GM23338 (cell line): ENCODE measurements at regions not wholly inside any gene's neighbourhood (a gene's known extent, or its start where the extent isn't known, plus 50 kb on each side); places are given as distances from the start of the nearest gene placed in this dataset.
A peak's percentile ranks its signal among the peaks of the same experiment; 100 is the strongest.

Experiments
- ATAC-seq: fragments of 200-7000 bp; cut with Tn5 transposase; 3 replicates; pipeline ENCODE4 v1.9.1; 2020
- DNase-seq: peaks from one replicate; pipeline ENCODE4 v3.0.0-alpha.2; 2015; ENCODE audit warnings: low spot score
- H2AFZ ChIP-seq: fragments of 200-600 bp; sonication (generic); 2 replicates; pipeline ENCODE4 v1.8.0; 2016; ENCODE audit warnings: antibody characterized with exemption, mild to moderate bottlenecking, moderate library complexity
- H3F3A ChIP-seq: fragments of 200-600 bp; sonication (generic); replicated peaks from 2 replicates; pipeline ENCODE4 v1.8.0; 2017; ENCODE audit warnings: antibody characterized with exemption, mixed run types, low read depth
- H3K27ac ChIP-seq: fragments of 200-600 bp; sonication (generic); 2 replicates; pipeline ENCODE4 v1.6.1; 2016; ENCODE audit warnings: low read depth
- H3K27me3 ChIP-seq: fragments of 200-600 bp; sonication (generic); 2 replicates; pipeline ENCODE4 v1.8.0; 2016; ENCODE audit warnings: mild to moderate bottlenecking, mixed run types, moderate library complexity; ENCODE audit not compliant: insufficient read depth
- H3K36me3 ChIP-seq: fragments of 200-600 bp; sonication (generic); 2 replicates; pipeline ENCODE4 v1.8.0; 2016; ENCODE audit warnings: mild to moderate bottlenecking; ENCODE audit not compliant: insufficient read depth
- H3K4me1 ChIP-seq: fragments of 200-600 bp; sonication (generic); 2 replicates; pipeline ENCODE4 v1.8.0; 2016; ENCODE audit warnings: mild to moderate bottlenecking, moderate library complexity; ENCODE audit not compliant: insufficient read depth
- H3K4me2 ChIP-seq: fragments of 200-600 bp; sonication (generic); 2 replicates; pipeline ENCODE4 v1.7.1; 2017; ENCODE audit warnings: mixed run types
- H3K4me3 ChIP-seq: fragments of 200-600 bp; sonication (generic); 2 replicates; pipeline ENCODE4 v1.6.1; 2016; ENCODE audit warnings: mixed run types
- H3K79me2 ChIP-seq: fragments of 200-600 bp; sonication (generic); replicated peaks from 2 replicates; pipeline ENCODE4 v1.8.0; 2017; ENCODE audit warnings: mild to moderate bottlenecking; ENCODE audit not compliant: insufficient read depth
- H3K9me2 ChIP-seq: fragments of 200-600 bp; sonication (generic); 2 replicates; pipeline ENCODE4 v1.8.0; 2017; ENCODE audit not compliant: insufficient read depth
- H4K20me1 ChIP-seq: fragments of 200-600 bp; sonication (generic); replicated peaks from 2 replicates; pipeline ENCODE4 v1.8.0; 2017; ENCODE audit warnings: mild to moderate bottlenecking; ENCODE audit not compliant: insufficient read depth
- H3K27ac Mint-ChIP-seq: 2 replicates; pipeline ENCODE4 v1.8.0; 2020; ENCODE audit warnings: inconsistent platforms, mild to moderate bottlenecking, moderate library complexity, mixed read lengths
- H3K27me3 Mint-ChIP-seq: 3 replicates; pipeline ENCODE4 v1.8.0; 2022; ENCODE audit warnings: low read depth, mild to moderate bottlenecking, moderate library complexity, mixed read lengths, inconsistent platforms; ENCODE audit not compliant: insufficient read depth, poor library complexity
- H3K36me3 Mint-ChIP-seq: 3 replicates; pipeline ENCODE4 v1.8.0; 2021; ENCODE audit warnings: low read depth, mild to moderate bottlenecking, inconsistent platforms, moderate library complexity, mixed read lengths
- H3K4me1 Mint-ChIP-seq: 3 replicates; pipeline ENCODE4 v1.8.0; 2020; ENCODE audit warnings: mild to moderate bottlenecking, inconsistent platforms, mixed read lengths
- H3K4me3 Mint-ChIP-seq: 3 replicates; pipeline ENCODE4 v1.8.0; 2021; ENCODE audit warnings: moderate library complexity, mild to moderate bottlenecking, inconsistent platforms, mixed read lengths
- H3K9me3 Mint-ChIP-seq: 3 replicates; pipeline ENCODE4 v1.8.0; 2020; ENCODE audit warnings: moderate library complexity, mild to moderate bottlenecking, inconsistent platforms, mixed read lengths
- CREB1 ChIP-seq: fragments of 250-450 bp; sonication (Bioruptor Pico); IDR thresholded peaks from 2 replicates; pipeline ENCODE4 v1.5.0; 2020; ENCODE audit warnings: low read depth, mild to moderate bottlenecking, moderate library complexity
- EZH2 ChIP-seq: fragments of 200-600 bp; sonication (generic); IDR thresholded peaks from one replicate; pipeline ENCODE4 v1.8.0; 2017; ENCODE audit warnings: antibody characterized with exemption, mild to moderate bottlenecking, low read depth; ENCODE audit not compliant: unreplicated experiment
- EZH2phosphoT487 ChIP-seq: fragments of 200-600 bp; sonication (generic); IDR thresholded peaks from one replicate; pipeline ENCODE4 v1.8.1; 2018; ENCODE audit warnings: antibody characterized with exemption; ENCODE audit not compliant: unreplicated experiment
- JUNB ChIP-seq: IDR thresholded peaks from one replicate; pipeline ENCODE4 v1.6.1; 2016; ENCODE audit warnings: antibody characterized with exemption; ENCODE audit not compliant: unreplicated experiment
- POLR2AphosphoS5 ChIP-seq: IDR thresholded peaks from 2 replicates; pipeline ENCODE4 v1.6.1; 2016; ENCODE audit warnings: antibody characterized with exemption, low read depth
- ZNF114 ChIP-seq: fragments of 250-450 bp; sonication (Bioruptor Pico); IDR thresholded peaks from 2 replicates; pipeline ENCODE4 v1.5.0; 2020; ENCODE audit warnings: mild to moderate bottlenecking, moderate library complexity
- TF ChIP-seq, protein P1 (sequence below): fragments of 250-450 bp; sonication (Bioruptor Pico); IDR thresholded peaks from 2 replicates; pipeline ENCODE4 v1.5.0; 2020; ENCODE audit warnings: mild to moderate bottlenecking, moderate library complexity
- TF ChIP-seq, protein P2 (sequence below): IDR thresholded peaks from 2 replicates; pipeline ENCODE4 v1.6.1; 2016; ENCODE audit warnings: antibody characterized with exemption
- TF ChIP-seq, protein P3 (sequence below), 2 experiments: fragments of 200-600 bp in 1 of 2; sonication (generic) in 1 of 2; conservative IDR thresholded peaks; 2 replicates each; pipeline versions ENCODE4 v1.5.1 to v1.6.1; 2016 to 2017; ENCODE audit warnings: antibody characterized with exemption in 2 of 2, low read depth in 2 of 2, mild to moderate bottlenecking in 2 of 2, moderate library complexity in 1 of 2

DNA sequence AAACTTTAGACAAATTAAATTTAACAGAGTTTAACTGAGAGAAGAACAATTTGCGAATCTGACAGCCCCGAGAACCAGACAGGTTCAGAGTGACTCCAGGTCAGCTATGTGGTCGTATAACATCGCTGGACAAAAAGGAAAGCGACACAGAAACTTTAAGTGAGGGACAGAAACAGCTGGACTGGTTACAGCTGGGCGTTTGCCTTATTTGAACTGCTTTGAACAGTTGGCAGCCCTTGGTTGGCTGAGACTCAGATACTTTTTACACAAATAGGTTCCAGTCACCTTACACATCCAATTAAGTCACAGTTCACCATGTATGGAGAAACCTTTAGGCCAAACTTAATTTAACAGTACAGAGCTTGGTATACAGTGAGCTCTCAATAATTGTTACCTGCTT is 436.9 kb downstream of the GUCY1A2 start (continued):
- TF ChIP-seq, protein P1, sequence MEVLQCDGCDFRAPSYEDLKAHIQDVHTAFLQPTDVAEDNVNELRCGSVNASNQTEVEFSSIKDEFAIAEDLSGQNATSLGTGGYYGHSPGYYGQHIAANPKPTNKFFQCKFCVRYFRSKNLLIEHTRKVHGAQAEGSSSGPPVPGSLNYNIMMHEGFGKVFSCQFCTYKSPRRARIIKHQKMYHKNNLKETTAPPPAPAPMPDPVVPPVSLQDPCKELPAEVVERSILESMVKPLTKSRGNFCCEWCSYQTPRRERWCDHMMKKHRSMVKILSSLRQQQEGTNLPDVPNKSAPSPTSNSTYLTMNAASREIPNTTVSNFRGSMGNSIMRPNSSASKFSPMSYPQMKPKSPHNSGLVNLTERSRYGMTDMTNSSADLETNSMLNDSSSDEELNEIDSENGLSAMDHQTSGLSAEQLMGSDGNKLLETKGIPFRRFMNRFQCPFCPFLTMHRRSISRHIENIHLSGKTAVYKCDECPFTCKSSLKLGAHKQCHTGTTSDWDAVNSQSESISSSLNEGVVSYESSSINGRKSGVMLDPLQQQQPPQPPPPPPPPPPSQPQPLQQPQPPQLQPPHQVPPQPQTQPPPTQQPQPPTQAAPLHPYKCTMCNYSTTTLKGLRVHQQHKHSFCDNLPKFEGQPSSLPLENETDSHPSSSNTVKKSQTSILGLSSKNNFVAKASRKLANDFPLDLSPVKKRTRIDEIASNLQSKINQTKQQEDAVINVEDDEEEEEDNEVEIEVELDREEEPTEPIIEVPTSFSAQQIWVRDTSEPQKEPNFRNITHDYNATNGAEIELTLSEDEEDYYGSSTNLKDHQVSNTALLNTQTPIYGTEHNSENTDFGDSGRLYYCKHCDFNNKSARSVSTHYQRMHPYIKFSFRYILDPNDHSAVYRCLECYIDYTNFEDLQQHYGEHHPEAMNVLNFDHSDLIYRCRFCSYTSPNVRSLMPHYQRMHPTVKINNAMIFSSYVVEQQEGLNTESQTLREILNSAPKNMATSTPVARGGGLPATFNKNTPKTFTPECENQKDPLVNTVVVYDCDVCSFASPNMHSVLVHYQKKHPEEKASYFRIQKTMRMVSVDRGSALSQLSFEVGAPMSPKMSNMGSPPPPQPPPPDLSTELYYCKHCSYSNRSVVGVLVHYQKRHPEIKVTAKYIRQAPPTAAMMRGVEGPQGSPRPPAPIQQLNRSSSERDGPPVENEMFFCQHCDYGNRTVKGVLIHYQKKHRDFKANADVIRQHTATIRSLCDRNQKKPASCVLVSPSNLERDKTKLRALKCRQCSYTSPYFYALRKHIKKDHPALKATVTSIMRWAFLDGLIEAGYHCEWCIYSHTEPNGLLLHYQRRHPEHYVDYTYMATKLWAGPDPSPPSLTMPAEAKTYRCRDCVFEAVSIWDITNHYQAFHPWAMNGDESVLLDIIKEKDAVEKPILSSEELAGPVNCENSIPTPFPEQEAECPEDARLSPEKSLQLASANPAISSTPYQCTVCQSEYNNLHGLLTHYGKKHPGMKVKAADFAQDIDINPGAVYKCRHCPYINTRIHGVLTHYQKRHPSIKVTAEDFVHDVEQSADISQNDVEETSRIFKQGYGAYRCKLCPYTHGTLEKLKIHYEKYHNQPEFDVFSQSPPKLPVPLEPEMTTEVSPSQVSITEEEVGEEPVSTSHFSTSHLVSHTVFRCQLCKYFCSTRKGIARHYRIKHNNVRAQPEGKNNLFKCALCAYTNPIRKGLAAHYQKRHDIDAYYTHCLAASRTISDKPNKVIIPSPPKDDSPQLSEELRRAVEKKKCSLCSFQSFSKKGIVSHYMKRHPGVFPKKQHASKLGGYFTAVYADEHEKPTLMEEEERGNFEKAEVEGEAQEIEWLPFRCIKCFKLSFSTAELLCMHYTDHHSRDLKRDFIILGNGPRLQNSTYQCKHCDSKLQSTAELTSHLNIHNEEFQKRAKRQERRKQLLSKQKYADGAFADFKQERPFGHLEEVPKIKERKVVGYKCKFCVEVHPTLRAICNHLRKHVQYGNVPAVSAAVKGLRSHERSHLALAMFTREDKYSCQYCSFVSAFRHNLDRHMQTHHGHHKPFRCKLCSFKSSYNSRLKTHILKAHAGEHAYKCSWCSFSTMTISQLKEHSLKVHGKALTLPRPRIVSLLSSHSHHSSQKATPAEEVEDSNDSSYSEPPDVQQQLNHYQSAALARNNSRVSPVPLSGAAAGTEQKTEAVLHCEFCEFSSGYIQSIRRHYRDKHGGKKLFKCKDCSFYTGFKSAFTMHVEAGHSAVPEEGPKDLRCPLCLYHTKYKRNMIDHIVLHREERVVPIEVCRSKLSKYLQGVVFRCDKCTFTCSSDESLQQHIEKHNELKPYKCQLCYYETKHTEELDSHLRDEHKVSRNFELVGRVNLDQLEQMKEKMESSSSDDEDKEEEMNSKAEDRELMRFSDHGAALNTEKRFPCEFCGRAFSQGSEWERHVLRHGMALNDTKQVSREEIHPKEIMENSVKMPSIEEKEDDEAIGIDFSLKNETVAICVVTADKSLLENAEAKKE (CRISPR knock-in tag) = no peak
- TF ChIP-seq EZH2 = no peak
- TF ChIP-seq, protein P2, sequence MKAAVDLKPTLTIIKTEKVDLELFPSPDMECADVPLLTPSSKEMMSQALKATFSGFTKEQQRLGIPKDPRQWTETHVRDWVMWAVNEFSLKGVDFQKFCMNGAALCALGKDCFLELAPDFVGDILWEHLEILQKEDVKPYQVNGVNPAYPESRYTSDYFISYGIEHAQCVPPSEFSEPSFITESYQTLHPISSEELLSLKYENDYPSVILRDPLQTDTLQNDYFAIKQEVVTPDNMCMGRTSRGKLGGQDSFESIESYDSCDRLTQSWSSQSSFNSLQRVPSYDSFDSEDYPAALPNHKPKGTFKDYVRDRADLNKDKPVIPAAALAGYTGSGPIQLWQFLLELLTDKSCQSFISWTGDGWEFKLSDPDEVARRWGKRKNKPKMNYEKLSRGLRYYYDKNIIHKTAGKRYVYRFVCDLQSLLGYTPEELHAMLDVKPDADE = no peak
- no peak for TF ChIP-seq JUNB

DNA sequence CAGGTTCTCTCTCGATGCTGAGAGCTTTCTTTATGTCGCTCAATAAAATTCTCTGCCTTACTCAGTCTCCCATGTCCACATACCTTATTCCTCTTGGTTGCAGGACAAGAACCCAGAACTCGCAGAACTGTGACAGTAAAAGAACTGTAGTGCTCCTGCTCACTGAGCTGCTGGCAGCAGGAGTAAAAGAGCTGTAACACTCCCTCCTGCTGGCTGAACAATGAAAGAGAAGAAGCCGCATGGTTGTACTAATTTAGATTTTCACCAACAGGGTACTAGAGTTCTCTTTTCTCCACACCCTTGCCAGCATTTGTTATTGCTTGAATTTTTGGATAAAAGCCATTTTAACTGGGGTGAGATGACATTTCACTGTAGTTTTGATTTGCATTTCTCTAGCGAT is 433.2 kb downstream of the GUCY1A2 start:
- Histone ChIP-seq H3K27me3 (no peaks in the 10 kb centered on the region), H3K27ac (no peak overlapping the region), H3K36me3 (no peaks in the 10 kb centered on the region), H4K20me1 (no peaks in the 10 kb centered on the region), H3F3A (no peaks in the 10 kb centered on the region), H3K9me2 (no peaks in the 10 kb centered on the region), H2AFZ (no peak overlapping the region), H3K4me1 (no peaks in the 10 kb centered on the region), H3K4me2 (no peak overlapping the region), H3K4me3 (no peak overlapping the region), H3K79me2 (no peaks in the 10 kb centered on the region)
- H3K9me3 Mint-ChIP-seq = peaks cover 13% of the 10 kb centered on the region; the same call in 2 of the 3 replicates
- peaks cover 3% of the 10 kb centered on the region; the same call in 1 of the 3 replicates for H3K36me3 Mint-ChIP-seq
- H3K27me3 Mint-ChIP-seq = peaks cover 1% of the 10 kb centered on the region
- H3K4me3 Mint-ChIP-seq = no peak overlapping the region
- no peaks in the 10 kb centered on the region for H3K4me1 Mint-ChIP-seq
- no peak overlapping the region for H3K27ac Mint-ChIP-seq
- peak; percentile 73 for ATAC-seq
- DNase-seq = peak; percentile 63
- TF ChIP-seq, protein P3, sequence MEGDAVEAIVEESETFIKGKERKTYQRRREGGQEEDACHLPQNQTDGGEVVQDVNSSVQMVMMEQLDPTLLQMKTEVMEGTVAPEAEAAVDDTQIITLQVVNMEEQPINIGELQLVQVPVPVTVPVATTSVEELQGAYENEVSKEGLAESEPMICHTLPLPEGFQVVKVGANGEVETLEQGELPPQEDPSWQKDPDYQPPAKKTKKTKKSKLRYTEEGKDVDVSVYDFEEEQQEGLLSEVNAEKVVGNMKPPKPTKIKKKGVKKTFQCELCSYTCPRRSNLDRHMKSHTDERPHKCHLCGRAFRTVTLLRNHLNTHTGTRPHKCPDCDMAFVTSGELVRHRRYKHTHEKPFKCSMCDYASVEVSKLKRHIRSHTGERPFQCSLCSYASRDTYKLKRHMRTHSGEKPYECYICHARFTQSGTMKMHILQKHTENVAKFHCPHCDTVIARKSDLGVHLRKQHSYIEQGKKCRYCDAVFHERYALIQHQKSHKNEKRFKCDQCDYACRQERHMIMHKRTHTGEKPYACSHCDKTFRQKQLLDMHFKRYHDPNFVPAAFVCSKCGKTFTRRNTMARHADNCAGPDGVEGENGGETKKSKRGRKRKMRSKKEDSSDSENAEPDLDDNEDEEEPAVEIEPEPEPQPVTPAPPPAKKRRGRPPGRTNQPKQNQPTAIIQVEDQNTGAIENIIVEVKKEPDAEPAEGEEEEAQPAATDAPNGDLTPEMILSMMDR (conservative IDR thresholded peaks at IDR 0.05; ENCODE audit: low read depth in 2 of 2) = peak; percentile 63 to 77
- TF ChIP-seq ZNF114 (CRISPR knock-in tag) (no peak), JUNB (no peak), POLR2AphosphoS5 (no peak), EZH2phosphoT487 (no peak), CREB1 (CRISPR knock-in tag) (no peak)
